ENCODE measurements at regions not wholly inside any gene's neighbourhood (a gene's known extent, or its start where the extent isn't known, plus 50 kb on each side); places are given as distances from the start of the nearest gene placed in this dataset.
"Not testable (repeated sequence)": the region's sequence is repeated elsewhere in the genome, so short reads cannot be mapped to it uniquely, and the experiment has no call there.

DNA sequence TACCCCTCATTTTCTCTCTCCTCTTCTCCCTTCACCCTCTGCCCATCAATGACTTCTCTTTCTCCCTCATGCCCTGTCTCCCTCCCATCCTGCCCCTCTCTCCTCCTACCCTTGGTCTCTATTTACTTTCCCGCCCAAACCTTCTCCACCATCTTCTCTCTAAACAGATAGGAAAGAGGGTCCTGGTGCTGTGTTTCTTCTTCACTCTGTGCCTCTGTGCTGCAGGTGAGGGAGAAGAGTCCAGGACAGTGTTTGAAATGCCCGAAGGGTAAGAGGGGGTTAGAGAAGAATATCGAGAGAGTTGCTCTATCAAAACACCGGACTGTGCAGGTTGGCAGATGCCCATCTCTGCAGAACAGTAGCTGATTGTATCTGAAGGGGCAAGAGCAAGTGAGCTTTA is 217.0 kb downstream of the ANKRD30B start:
- TF ChIP-seq, protein P1, sequence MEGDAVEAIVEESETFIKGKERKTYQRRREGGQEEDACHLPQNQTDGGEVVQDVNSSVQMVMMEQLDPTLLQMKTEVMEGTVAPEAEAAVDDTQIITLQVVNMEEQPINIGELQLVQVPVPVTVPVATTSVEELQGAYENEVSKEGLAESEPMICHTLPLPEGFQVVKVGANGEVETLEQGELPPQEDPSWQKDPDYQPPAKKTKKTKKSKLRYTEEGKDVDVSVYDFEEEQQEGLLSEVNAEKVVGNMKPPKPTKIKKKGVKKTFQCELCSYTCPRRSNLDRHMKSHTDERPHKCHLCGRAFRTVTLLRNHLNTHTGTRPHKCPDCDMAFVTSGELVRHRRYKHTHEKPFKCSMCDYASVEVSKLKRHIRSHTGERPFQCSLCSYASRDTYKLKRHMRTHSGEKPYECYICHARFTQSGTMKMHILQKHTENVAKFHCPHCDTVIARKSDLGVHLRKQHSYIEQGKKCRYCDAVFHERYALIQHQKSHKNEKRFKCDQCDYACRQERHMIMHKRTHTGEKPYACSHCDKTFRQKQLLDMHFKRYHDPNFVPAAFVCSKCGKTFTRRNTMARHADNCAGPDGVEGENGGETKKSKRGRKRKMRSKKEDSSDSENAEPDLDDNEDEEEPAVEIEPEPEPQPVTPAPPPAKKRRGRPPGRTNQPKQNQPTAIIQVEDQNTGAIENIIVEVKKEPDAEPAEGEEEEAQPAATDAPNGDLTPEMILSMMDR (IDR thresholded peaks at IDR 0.05) = not testable (repeated sequence)
- not testable (repeated sequence) for TF ChIP-seq EP300 (IDR thresholded peaks at IDR 0.05)
